GM23338 (cell line): ENCODE measurements at regions not wholly inside any gene's neighbourhood (a gene's known extent, or its start where the extent isn't known, plus 50 kb on each side); places are given as distances from the start of the nearest gene placed in this dataset.

Source experiments
- ATAC-seq: fragments of 200-7000 bp; cut with Tn5 transposase; 3 replicates; pipeline ENCODE4 v1.9.1; 2020
- DNase-seq: peaks from one replicate; pipeline ENCODE4 v3.0.0-alpha.2; 2015; ENCODE audit warnings: low spot score
- H2AFZ ChIP-seq: fragments of 200-600 bp; sonication (generic); 2 replicates; pipeline ENCODE4 v1.8.0; 2016; ENCODE audit warnings: antibody characterized with exemption, mild to moderate bottlenecking, moderate library complexity
- H3F3A ChIP-seq: fragments of 200-600 bp; sonication (generic); replicated peaks from 2 replicates; pipeline ENCODE4 v1.8.0; 2017; ENCODE audit warnings: antibody characterized with exemption, mixed run types, low read depth
- H3K27ac ChIP-seq: fragments of 200-600 bp; sonication (generic); 2 replicates; pipeline ENCODE4 v1.6.1; 2016; ENCODE audit warnings: low read depth
- H3K27me3 ChIP-seq: fragments of 200-600 bp; sonication (generic); 2 replicates; pipeline ENCODE4 v1.8.0; 2016; ENCODE audit warnings: mild to moderate bottlenecking, mixed run types, moderate library complexity; ENCODE audit not compliant: insufficient read depth
- H3K36me3 ChIP-seq: fragments of 200-600 bp; sonication (generic); 2 replicates; pipeline ENCODE4 v1.8.0; 2016; ENCODE audit warnings: mild to moderate bottlenecking; ENCODE audit not compliant: insufficient read depth
- H3K4me1 ChIP-seq: fragments of 200-600 bp; sonication (generic); 2 replicates; pipeline ENCODE4 v1.8.0; 2016; ENCODE audit warnings: mild to moderate bottlenecking, moderate library complexity; ENCODE audit not compliant: insufficient read depth
- H3K4me2 ChIP-seq: fragments of 200-600 bp; sonication (generic); 2 replicates; pipeline ENCODE4 v1.7.1; 2017; ENCODE audit warnings: mixed run types
- H3K4me3 ChIP-seq: fragments of 200-600 bp; sonication (generic); 2 replicates; pipeline ENCODE4 v1.6.1; 2016; ENCODE audit warnings: mixed run types
- H3K79me2 ChIP-seq: fragments of 200-600 bp; sonication (generic); replicated peaks from 2 replicates; pipeline ENCODE4 v1.8.0; 2017; ENCODE audit warnings: mild to moderate bottlenecking; ENCODE audit not compliant: insufficient read depth
- H3K9me2 ChIP-seq: fragments of 200-600 bp; sonication (generic); 2 replicates; pipeline ENCODE4 v1.8.0; 2017; ENCODE audit not compliant: insufficient read depth
- H4K20me1 ChIP-seq: fragments of 200-600 bp; sonication (generic); replicated peaks from 2 replicates; pipeline ENCODE4 v1.8.0; 2017; ENCODE audit warnings: mild to moderate bottlenecking; ENCODE audit not compliant: insufficient read depth
- H3K27ac Mint-ChIP-seq: 2 replicates; pipeline ENCODE4 v1.8.0; 2020; ENCODE audit warnings: inconsistent platforms, mild to moderate bottlenecking, moderate library complexity, mixed read lengths
- H3K27me3 Mint-ChIP-seq: 3 replicates; pipeline ENCODE4 v1.8.0; 2022; ENCODE audit warnings: low read depth, mild to moderate bottlenecking, moderate library complexity, mixed read lengths, inconsistent platforms; ENCODE audit not compliant: insufficient read depth, poor library complexity
- H3K36me3 Mint-ChIP-seq: 3 replicates; pipeline ENCODE4 v1.8.0; 2021; ENCODE audit warnings: low read depth, mild to moderate bottlenecking, inconsistent platforms, moderate library complexity, mixed read lengths
- H3K4me1 Mint-ChIP-seq: 3 replicates; pipeline ENCODE4 v1.8.0; 2020; ENCODE audit warnings: mild to moderate bottlenecking, inconsistent platforms, mixed read lengths
- H3K4me3 Mint-ChIP-seq: 3 replicates; pipeline ENCODE4 v1.8.0; 2021; ENCODE audit warnings: moderate library complexity, mild to moderate bottlenecking, inconsistent platforms, mixed read lengths
- H3K9me3 Mint-ChIP-seq: 3 replicates; pipeline ENCODE4 v1.8.0; 2020; ENCODE audit warnings: moderate library complexity, mild to moderate bottlenecking, inconsistent platforms, mixed read lengths
- ETS1 ChIP-seq: IDR thresholded peaks from 2 replicates; pipeline ENCODE4 v1.6.1; 2016; ENCODE audit warnings: antibody characterized with exemption
- EZH2 ChIP-seq: fragments of 200-600 bp; sonication (generic); IDR thresholded peaks from one replicate; pipeline ENCODE4 v1.8.0; 2017; ENCODE audit warnings: antibody characterized with exemption, mild to moderate bottlenecking, low read depth; ENCODE audit not compliant: unreplicated experiment
- REST ChIP-seq: IDR thresholded peaks from one replicate; pipeline ENCODE4 v1.6.1; 2018; ENCODE audit warnings: antibody characterized with exemption; ENCODE audit not compliant: unreplicated experiment
- STAT1 ChIP-seq: IDR thresholded peaks from one replicate; pipeline ENCODE4 v1.6.1; 2016; ENCODE audit warnings: antibody characterized with exemption; ENCODE audit not compliant: unreplicated experiment
- ZNF114 ChIP-seq: fragments of 250-450 bp; sonication (Bioruptor Pico); IDR thresholded peaks from 2 replicates; pipeline ENCODE4 v1.5.0; 2020; ENCODE audit warnings: mild to moderate bottlenecking, moderate library complexity
- ZNF331 ChIP-seq: fragments of 250-450 bp; sonication (Bioruptor Pico); IDR thresholded peaks from 2 replicates; pipeline ENCODE4 v1.5.0; 2020; ENCODE audit warnings: low read depth, mild to moderate bottlenecking, moderate library complexity
- ZNF462 ChIP-seq: fragments of 250-450 bp; sonication (Bioruptor Pico); IDR thresholded peaks from 2 replicates; pipeline ENCODE4 v1.5.0; 2020; ENCODE audit warnings: mild to moderate bottlenecking, moderate library complexity

GRCh38 chr6:148247386-148248063 is 95.1 kb upstream of the SASH1 start (continued):
- TF ChIP-seq EZH2 (no peak), STAT1 (no peak), ZNF462 (CRISPR knock-in tag) (no peak)

DNA sequence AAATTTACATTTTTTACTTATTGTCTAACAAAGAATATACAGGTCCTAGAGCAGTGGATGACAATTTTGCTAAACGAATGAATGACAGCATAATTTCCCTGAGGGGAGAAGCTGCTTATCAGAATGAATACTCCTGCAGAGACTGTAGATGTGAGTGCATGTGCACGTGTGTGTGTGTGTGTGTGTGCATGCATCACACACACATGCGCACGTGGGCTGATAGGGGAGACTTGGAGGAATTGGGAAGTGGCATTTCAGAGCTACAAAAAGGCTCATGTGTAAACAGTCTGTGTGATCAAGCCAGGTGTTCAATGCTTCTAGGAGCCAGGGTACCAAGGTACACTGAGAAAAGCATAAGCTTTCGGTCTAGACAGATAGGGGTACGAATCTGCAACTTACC is 93.5 kb upstream of the SASH1 start:
- no peak overlapping the region for H3K27ac Mint-ChIP-seq
- no peaks in the 10 kb centered on the region for H3K4me1 ChIP-seq
- H3K9me2 ChIP-seq: no peaks in the 10 kb centered on the region
- no peaks in the 10 kb centered on the region for H3K79me2 ChIP-seq
- no peak for ATAC-seq
- no peak overlapping the region for H3K27ac ChIP-seq
- no peaks in the 10 kb centered on the region for H3K9me3 Mint-ChIP-seq
- no peaks in the 10 kb centered on the region for H3K27me3 ChIP-seq
- H3F3A ChIP-seq: no peaks in the 10 kb centered on the region
- H3K27me3 Mint-ChIP-seq: peaks cover 4% of the 10 kb centered on the region
- no peaks in the 10 kb centered on the region for H3K36me3 ChIP-seq
- no peak overlapping the region for H3K4me3 ChIP-seq
- no peak overlapping the region for H3K4me2 ChIP-seq
- H3K36me3 Mint-ChIP-seq: no peaks in the 10 kb centered on the region
- H3K4me3 Mint-ChIP-seq: no peak overlapping the region
- H3K4me1 Mint-ChIP-seq: peaks cover 8% of the 10 kb centered on the region; the same call in 2 of the 3 replicates
- DNase-seq: no peak
- H2AFZ ChIP-seq: no peak overlapping the region
- H4K20me1 ChIP-seq: no peaks in the 10 kb centered on the region
- TF ChIP-seq EZH2 (no peak), REST (no peak), ZNF114 (no peak), ETS1 (no peak), ZNF331 (CRISPR knock-in tag) (no peak)
